ENCODE measurements at regions not wholly inside any gene's neighbourhood (a gene's known extent, or its start where the extent isn't known, plus 50 kb on each side); places are given as distances from the start of the nearest gene placed in this dataset.
A peak's percentile ranks its signal among the peaks of the same experiment; 100 is the strongest.

- no peaks in the 10 kb centered on the region for H3K36me3 ChIP-seq (ENCODE audit: control insufficient read depth in 1 of 2, insufficient read depth in 2 of 2, low read length in 2 of 2)
- no peak overlapping the region for H2BK120ac ChIP-seq (ENCODE audit: insufficient read depth, low read length, poor library complexity)
- no peak overlapping the region for H3K4me2 ChIP-seq (ENCODE audit: low read length)
- H3K4me1 ChIP-seq (ENCODE audit: control insufficient read depth in 1 of 2, insufficient read depth in 2 of 2, low read length in 2 of 2) = peaks cover 0 to 3% of the 10 kb centered on the region in 2 experiments
- H4K91ac ChIP-seq (ENCODE audit: low read depth, low read length) = no peak overlapping the region
- no peak overlapping the region for H2AFZ ChIP-seq (ENCODE audit: insufficient read depth, low read length, poor library complexity)
- H3K79me1 ChIP-seq (ENCODE audit: low read length) = peaks cover 4% of the 10 kb centered on the region
- H2BK5ac ChIP-seq (ENCODE audit: low read depth, low read length, poor library complexity) = no peak overlapping the region
- no peak overlapping the region for H2BK12ac ChIP-seq (ENCODE audit: low read length)
- no peaks in the 10 kb centered on the region for H3K79me2 ChIP-seq (ENCODE audit: control insufficient read depth, insufficient read depth, low read length, poor library complexity)
- H3K4ac ChIP-seq (ENCODE audit: low read depth, low read length) = no peak overlapping the region
- H3K9ac ChIP-seq (ENCODE audit: low read length) = no peak overlapping the region
- H4K12ac ChIP-seq (ENCODE audit: low read depth, low read length) = no peak overlapping the region
- H3K23ac ChIP-seq (ENCODE audit: low read length) = no peak overlapping the region
- H2AK5ac ChIP-seq (ENCODE audit: low read length) = no peak overlapping the region
- no peak overlapping the region for H3K14ac ChIP-seq (ENCODE audit: low read length)
- peak in 1 of 2 donors; percentile 51 for DNase-seq
- H3K9me3 ChIP-seq (ENCODE audit: insufficient read depth, low read depth, low read length) = no peaks in the 10 kb centered on the region
- H3K27me3 ChIP-seq (ENCODE audit: insufficient read depth, low read length) = no peaks in the 10 kb centered on the region
- WGBS (ENCODE audit: extremely low coverage, insufficient coverage, insufficient read length) = no CpG with 5 or more reads among the region's 2 CpGs
- no peak overlapping the region for H3K27ac ChIP-seq (ENCODE audit: low read depth, low read length)
- H3K4me3 ChIP-seq (ENCODE audit: low read depth, low read length) = no peak overlapping the region
- no peak overlapping the region for H3K18ac ChIP-seq (ENCODE audit: low read length)
- H4K8ac ChIP-seq (ENCODE audit: low read depth, low read length) = no peak overlapping the region
Observed at GRCh38 chr2:142596334-142597088, 281.0 kb upstream of the KYNU start.

- Histone ChIP-seq H3K4ac (ENCODE audit: low read depth, low read length) (no peak overlapping the region), H3K4me2 (ENCODE audit: low read length) (no peak overlapping the region), H2BK12ac (ENCODE audit: low read length) (no peak overlapping the region), H3K18ac (ENCODE audit: low read length) (no peak overlapping the region), H3K4me1 (ENCODE audit: control insufficient read depth in 1 of 2, insufficient read depth in 2 of 2, low read length in 2 of 2) (peaks cover 3 to 5% of the 10 kb centered on the region in 2 experiments), H2BK120ac (ENCODE audit: insufficient read depth, low read length, poor library complexity) (no peak overlapping the region), H3K36me3 (ENCODE audit: control insufficient read depth in 1 of 2, insufficient read depth in 2 of 2, low read length in 2 of 2) (no peaks in the 10 kb centered on the region), H4K91ac (ENCODE audit: low read depth, low read length) (no peak overlapping the region), H3K27ac (ENCODE audit: low read depth, low read length) (no peak overlapping the region), H3K79me1 (ENCODE audit: low read length) (peaks cover 10% of the 10 kb centered on the region), H3K9ac (ENCODE audit: low read length) (no peak overlapping the region), H3K14ac (ENCODE audit: low read length) (no peak overlapping the region), H3K27me3 (ENCODE audit: insufficient read depth, low read length) (no peaks in the 10 kb centered on the region), H3K23ac (ENCODE audit: low read length) (no peak overlapping the region), H3K4me3 (ENCODE audit: low read depth, low read length) (no peak overlapping the region), H2AK5ac (ENCODE audit: low read length) (no peak overlapping the region), H3K79me2 (ENCODE audit: control insufficient read depth, insufficient read depth, low read length, poor library complexity) (peaks cover 2% of the 10 kb centered on the region), H2AFZ (ENCODE audit: insufficient read depth, low read length, poor library complexity) (no peak overlapping the region), H4K12ac (ENCODE audit: low read depth, low read length) (no peak overlapping the region), H3K9me3 (ENCODE audit: insufficient read depth, low read depth, low read length) (no peaks in the 10 kb centered on the region), H2BK5ac (ENCODE audit: low read depth, low read length, poor library complexity) (no peak overlapping the region), H4K8ac (ENCODE audit: low read depth, low read length) (no peak overlapping the region)
- no peak for DNase-seq
- WGBS (ENCODE audit: extremely low coverage, insufficient coverage, insufficient read length) = no CpG with 5 or more reads among the region's 2 CpGs
Observed at GRCh38 chr2:142594935-142595334, 282.5 kb upstream of the KYNU start.

- Histone ChIP-seq H3K27ac (ENCODE audit: low read depth, low read length) (peak overlapping the region; percentile 25), H2BK12ac (ENCODE audit: low read length) (no peak overlapping the region), H4K8ac (ENCODE audit: low read depth, low read length) (no peak overlapping the region), H3K9ac (ENCODE audit: low read length) (no peak overlapping the region), H3K36me3 (ENCODE audit: control insufficient read depth in 1 of 2, insufficient read depth in 2 of 2, low read length in 2 of 2) (no peaks in the 10 kb centered on the region), H2BK5ac (ENCODE audit: low read depth, low read length, poor library complexity) (no peak overlapping the region), H3K79me2 (ENCODE audit: control insufficient read depth, insufficient read depth, low read length, poor library complexity) (peaks cover 2% of the 10 kb centered on the region), H2BK120ac (ENCODE audit: insufficient read depth, low read length, poor library complexity) (no peak overlapping the region), H3K4ac (ENCODE audit: low read depth, low read length) (no peak overlapping the region), H3K14ac (ENCODE audit: low read length) (no peak overlapping the region), H3K27me3 (ENCODE audit: insufficient read depth, low read length) (no peaks in the 10 kb centered on the region), H3K23ac (ENCODE audit: low read length) (no peak overlapping the region), H3K79me1 (ENCODE audit: low read length) (peaks cover 11% of the 10 kb centered on the region), H3K4me3 (ENCODE audit: low read depth, low read length) (no peak overlapping the region), H3K4me2 (ENCODE audit: low read length) (no peak overlapping the region), H3K18ac (ENCODE audit: low read length) (no peak overlapping the region), H3K9me3 (ENCODE audit: insufficient read depth, low read depth, low read length) (no peaks in the 10 kb centered on the region), H4K91ac (ENCODE audit: low read depth, low read length) (no peak overlapping the region), H2AFZ (ENCODE audit: insufficient read depth, low read length, poor library complexity) (no peak overlapping the region), H3K4me1 (ENCODE audit: control insufficient read depth in 1 of 2, insufficient read depth in 2 of 2, low read length in 2 of 2) (peaks cover 2 to 3% of the 10 kb centered on the region in 2 experiments), H2AK5ac (ENCODE audit: low read length) (no peak overlapping the region), H4K12ac (ENCODE audit: low read depth, low read length) (no peak overlapping the region)
- DNase-seq = peak in 1 of 2 donors; percentile 56
- no CpG with 5 or more reads among the region's 3 CpGs for WGBS (ENCODE audit: extremely low coverage, insufficient coverage, insufficient read length)
Observed at GRCh38 chr2:142592171-142592570, 285.3 kb upstream of the KYNU start.

GRCh38 chr2:142591420-142591819 lies 286.0 kb upstream of the KYNU start:
- DNase-seq = no peak
- Histone ChIP-seq H3K4me2 (ENCODE audit: low read length) (no peak overlapping the region), H2BK5ac (ENCODE audit: low read depth, low read length, poor library complexity) (peak overlapping the region; percentile 98), H4K91ac (ENCODE audit: low read depth, low read length) (peak overlapping the region; percentile 83), H4K8ac (ENCODE audit: low read depth, low read length) (no peak overlapping the region), H2BK12ac (ENCODE audit: low read length) (peak overlapping the region; percentile 94), H3K79me1 (ENCODE audit: low read length) (peaks cover 11% of the 10 kb centered on the region), H2AK5ac (ENCODE audit: low read length) (no peak overlapping the region), H3K9me3 (ENCODE audit: insufficient read depth, low read depth, low read length) (no peaks in the 10 kb centered on the region), H3K79me2 (ENCODE audit: control insufficient read depth, insufficient read depth, low read length, poor library complexity) (peaks cover 2% of the 10 kb centered on the region), H3K9ac (ENCODE audit: low read length) (no peak overlapping the region), H3K4me3 (ENCODE audit: low read depth, low read length) (no peak overlapping the region), H4K12ac (ENCODE audit: low read depth, low read length) (no peak overlapping the region), H3K4me1 (ENCODE audit: control insufficient read depth in 1 of 2, insufficient read depth in 2 of 2, low read length in 2 of 2) (peaks cover 2 to 3% of the 10 kb centered on the region in 2 experiments), H3K36me3 (ENCODE audit: control insufficient read depth in 1 of 2, insufficient read depth in 2 of 2, low read length in 2 of 2) (no peaks in the 10 kb centered on the region), H3K27ac (ENCODE audit: low read depth, low read length) (peak overlapping the region; percentile 96), H3K23ac (ENCODE audit: low read length) (no peak overlapping the region), H3K4ac (ENCODE audit: low read depth, low read length) (no peak overlapping the region), H3K27me3 (ENCODE audit: insufficient read depth, low read length) (no peaks in the 10 kb centered on the region), H2BK120ac (ENCODE audit: insufficient read depth, low read length, poor library complexity) (peak overlapping the region; percentile 88), H3K14ac (ENCODE audit: low read length) (no peak overlapping the region), H3K18ac (ENCODE audit: low read length) (no peak overlapping the region), H2AFZ (ENCODE audit: insufficient read depth, low read length, poor library complexity) (no peak overlapping the region)
- no CpG with 5 or more reads among the region's 2 CpGs for WGBS (ENCODE audit: extremely low coverage, insufficient coverage, insufficient read length)

All from trophoblast cell (in vitro differentiated cells and primary cell).